ENCODE measurements at regions not wholly inside any gene's neighbourhood (a gene's known extent, or its start where the extent isn't known, plus 50 kb on each side); places are given as distances from the start of the nearest gene placed in this dataset.

DNA sequence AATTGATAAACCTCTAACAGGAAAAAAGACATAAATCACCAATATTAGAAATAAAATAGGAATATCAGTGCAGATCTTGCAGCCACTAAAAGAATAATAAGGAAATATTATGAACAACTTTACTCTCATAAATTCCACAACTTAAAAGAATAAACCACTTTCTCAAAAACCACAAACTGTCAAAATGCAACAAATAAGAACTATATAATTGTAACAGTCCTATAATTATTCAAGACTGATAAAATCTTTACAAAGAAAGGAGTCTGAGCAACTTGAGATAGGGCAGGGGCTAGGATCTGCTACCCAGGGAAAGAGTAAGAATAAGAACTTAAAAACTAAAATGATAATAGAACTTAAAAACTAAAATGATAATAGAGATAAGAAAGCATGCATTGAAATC, 169.5 kb upstream of the GDF10 start:
- TF ChIP-seq, protein P1, sequence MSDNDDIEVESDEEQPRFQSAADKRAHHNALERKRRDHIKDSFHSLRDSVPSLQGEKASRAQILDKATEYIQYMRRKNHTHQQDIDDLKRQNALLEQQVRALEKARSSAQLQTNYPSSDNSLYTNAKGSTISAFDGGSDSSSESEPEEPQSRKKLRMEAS (IDR thresholded peaks at IDR 0.05): no peak
- TF ChIP-seq, protein P2, sequence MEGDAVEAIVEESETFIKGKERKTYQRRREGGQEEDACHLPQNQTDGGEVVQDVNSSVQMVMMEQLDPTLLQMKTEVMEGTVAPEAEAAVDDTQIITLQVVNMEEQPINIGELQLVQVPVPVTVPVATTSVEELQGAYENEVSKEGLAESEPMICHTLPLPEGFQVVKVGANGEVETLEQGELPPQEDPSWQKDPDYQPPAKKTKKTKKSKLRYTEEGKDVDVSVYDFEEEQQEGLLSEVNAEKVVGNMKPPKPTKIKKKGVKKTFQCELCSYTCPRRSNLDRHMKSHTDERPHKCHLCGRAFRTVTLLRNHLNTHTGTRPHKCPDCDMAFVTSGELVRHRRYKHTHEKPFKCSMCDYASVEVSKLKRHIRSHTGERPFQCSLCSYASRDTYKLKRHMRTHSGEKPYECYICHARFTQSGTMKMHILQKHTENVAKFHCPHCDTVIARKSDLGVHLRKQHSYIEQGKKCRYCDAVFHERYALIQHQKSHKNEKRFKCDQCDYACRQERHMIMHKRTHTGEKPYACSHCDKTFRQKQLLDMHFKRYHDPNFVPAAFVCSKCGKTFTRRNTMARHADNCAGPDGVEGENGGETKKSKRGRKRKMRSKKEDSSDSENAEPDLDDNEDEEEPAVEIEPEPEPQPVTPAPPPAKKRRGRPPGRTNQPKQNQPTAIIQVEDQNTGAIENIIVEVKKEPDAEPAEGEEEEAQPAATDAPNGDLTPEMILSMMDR (IDR thresholded peaks at IDR 0.05; ENCODE audit: low read depth, low read length, missing input control): no peak
- TF ChIP-seq FOXA1 (IDR thresholded peaks at IDR 0.05): no peak
- no peak for TF ChIP-seq GABPA (IDR thresholded peaks at IDR 0.05 in 1 of 2, conservative IDR thresholded peaks at IDR 0.05 in 1 of 2)
- TF ChIP-seq RAD21 (IDR thresholded peaks at IDR 0.05): no peak
- no peak for TF ChIP-seq YY1 (IDR thresholded peaks at IDR 0.05)
- no peak for TF ChIP-seq JUND (IDR thresholded peaks at IDR 0.05)
- TF ChIP-seq, protein P3, sequence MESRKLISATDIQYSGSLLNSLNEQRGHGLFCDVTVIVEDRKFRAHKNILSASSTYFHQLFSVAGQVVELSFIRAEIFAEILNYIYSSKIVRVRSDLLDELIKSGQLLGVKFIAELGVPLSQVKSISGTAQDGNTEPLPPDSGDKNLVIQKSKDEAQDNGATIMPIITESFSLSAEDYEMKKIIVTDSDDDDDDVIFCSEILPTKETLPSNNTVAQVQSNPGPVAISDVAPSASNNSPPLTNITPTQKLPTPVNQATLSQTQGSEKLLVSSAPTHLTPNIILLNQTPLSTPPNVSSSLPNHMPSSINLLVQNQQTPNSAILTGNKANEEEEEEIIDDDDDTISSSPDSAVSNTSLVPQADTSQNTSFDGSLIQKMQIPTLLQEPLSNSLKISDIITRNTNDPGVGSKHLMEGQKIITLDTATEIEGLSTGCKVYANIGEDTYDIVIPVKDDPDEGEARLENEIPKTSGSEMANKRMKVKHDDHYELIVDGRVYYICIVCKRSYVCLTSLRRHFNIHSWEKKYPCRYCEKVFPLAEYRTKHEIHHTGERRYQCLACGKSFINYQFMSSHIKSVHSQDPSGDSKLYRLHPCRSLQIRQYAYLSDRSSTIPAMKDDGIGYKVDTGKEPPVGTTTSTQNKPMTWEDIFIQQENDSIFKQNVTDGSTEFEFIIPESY (IDR thresholded peaks at IDR 0.05): no peak
- TF ChIP-seq, protein P4, sequence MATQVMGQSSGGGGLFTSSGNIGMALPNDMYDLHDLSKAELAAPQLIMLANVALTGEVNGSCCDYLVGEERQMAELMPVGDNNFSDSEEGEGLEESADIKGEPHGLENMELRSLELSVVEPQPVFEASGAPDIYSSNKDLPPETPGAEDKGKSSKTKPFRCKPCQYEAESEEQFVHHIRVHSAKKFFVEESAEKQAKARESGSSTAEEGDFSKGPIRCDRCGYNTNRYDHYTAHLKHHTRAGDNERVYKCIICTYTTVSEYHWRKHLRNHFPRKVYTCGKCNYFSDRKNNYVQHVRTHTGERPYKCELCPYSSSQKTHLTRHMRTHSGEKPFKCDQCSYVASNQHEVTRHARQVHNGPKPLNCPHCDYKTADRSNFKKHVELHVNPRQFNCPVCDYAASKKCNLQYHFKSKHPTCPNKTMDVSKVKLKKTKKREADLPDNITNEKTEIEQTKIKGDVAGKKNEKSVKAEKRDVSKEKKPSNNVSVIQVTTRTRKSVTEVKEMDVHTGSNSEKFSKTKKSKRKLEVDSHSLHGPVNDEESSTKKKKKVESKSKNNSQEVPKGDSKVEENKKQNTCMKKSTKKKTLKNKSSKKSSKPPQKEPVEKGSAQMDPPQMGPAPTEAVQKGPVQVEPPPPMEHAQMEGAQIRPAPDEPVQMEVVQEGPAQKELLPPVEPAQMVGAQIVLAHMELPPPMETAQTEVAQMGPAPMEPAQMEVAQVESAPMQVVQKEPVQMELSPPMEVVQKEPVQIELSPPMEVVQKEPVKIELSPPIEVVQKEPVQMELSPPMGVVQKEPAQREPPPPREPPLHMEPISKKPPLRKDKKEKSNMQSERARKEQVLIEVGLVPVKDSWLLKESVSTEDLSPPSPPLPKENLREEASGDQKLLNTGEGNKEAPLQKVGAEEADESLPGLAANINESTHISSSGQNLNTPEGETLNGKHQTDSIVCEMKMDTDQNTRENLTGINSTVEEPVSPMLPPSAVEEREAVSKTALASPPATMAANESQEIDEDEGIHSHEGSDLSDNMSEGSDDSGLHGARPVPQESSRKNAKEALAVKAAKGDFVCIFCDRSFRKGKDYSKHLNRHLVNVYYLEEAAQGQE (IDR thresholded peaks at IDR 0.05): no peak
- no peak for TF ChIP-seq SP1 (IDR thresholded peaks at IDR 0.05)
- TF ChIP-seq, protein P5, sequence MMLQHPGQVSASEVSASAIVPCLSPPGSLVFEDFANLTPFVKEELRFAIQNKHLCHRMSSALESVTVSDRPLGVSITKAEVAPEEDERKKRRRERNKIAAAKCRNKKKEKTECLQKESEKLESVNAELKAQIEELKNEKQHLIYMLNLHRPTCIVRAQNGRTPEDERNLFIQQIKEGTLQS (IDR thresholded peaks at IDR 0.05): no peak
- no peak for TF ChIP-seq EGR1 (IDR thresholded peaks at IDR 0.05; ENCODE audit: low read depth in 2 of 2)

All from liver (tissue), 3 donors.